ENCODE measurements at regions not wholly inside any gene's neighbourhood (a gene's known extent, or its start where the extent isn't known, plus 50 kb on each side); places are given as distances from the start of the nearest gene placed in this dataset.
A peak's percentile ranks its signal among the peaks of the same experiment; 100 is the strongest.

- H3K4me3 ChIP-seq (ENCODE audit: low read depth, low read length): no peak overlapping the region
- DNase-seq (ENCODE audit: low read depth): no peak
Observed at GRCh38 chr13:107407074-107407473, 808.3 kb downstream of the LIG4 start.

- no peak overlapping the region for H3K4me3 ChIP-seq (ENCODE audit: low read depth, low read length)
Observed at GRCh38 chr13:107395927-107396662, 819.2 kb downstream of the LIG4 start.

DNA sequence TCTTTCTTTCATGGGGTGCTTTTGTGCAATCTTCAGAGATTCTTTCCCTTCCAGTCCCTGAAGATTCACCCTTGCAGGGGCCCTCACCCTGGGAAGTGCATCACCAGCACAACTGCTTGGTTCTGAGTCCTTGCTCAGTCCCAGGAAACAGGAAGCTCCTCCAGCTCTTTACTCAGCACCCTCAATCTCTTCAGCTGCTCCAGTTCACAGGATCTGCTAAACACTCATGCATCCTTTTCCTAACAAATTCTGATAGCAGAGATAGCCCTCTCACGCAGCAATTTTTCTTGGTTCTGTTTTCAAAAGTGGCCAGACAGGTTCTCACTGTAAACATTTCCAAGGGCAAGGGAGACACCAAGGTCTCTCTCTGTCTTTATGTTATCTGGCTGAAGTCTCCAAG is 823.1 kb downstream of the LIG4 start:
- DNase-seq (ENCODE audit: low read depth): no peak
- H3K4me3 ChIP-seq (ENCODE audit: low read depth, low read length): no peak overlapping the region

More at GRCh38 chr13:107395927-107396662, 819.2 kb downstream of the LIG4 start:
- no peak for DNase-seq (ENCODE audit: low read depth)

- H3K4me3 ChIP-seq (ENCODE audit: low read depth, low read length): no peak overlapping the region
- DNase-seq (ENCODE audit: low read depth): no peak
Observed at GRCh38 chr13:107387525-107387924, 819.6 kb upstream of the ARGLU1 start.

DNA sequence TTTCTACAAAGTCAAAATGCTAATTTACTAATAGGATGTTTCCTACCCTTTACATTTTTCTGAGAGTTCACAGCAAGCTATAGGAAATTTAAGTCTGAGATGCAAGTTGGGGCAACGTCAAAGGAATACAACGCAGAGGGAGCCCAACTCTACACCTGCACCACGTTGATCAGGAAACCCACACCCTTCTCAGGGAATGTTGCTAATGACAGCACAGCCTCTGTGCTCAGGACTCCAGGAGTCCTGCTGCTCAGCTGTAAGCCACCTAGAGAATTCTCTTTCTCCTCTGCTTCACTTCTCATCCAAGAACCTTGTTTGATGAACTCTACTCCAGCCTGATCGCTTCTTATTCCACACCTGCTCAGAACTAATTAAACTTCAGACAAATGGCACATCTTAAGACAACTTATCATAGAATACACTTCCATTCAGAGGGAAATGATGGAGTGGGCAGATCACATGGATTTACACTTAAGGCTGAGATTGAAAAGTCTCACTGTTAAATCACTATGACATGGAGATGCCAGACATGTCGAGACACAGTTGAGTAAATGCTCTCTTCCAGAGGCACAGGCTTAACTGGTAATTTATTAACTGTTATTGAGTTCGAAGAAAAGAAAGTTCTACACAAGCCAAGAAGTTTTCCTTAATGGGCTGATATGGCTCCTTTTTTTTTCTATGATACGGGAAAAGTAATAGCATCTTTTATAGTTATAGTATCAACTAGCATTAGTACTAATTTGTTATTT is 811.6 kb upstream of the ARGLU1 start:
- no peak for DNase-seq (ENCODE audit: low read depth)
- H3K4me3 ChIP-seq (ENCODE audit: low read depth, low read length): no peak overlapping the region

DNA sequence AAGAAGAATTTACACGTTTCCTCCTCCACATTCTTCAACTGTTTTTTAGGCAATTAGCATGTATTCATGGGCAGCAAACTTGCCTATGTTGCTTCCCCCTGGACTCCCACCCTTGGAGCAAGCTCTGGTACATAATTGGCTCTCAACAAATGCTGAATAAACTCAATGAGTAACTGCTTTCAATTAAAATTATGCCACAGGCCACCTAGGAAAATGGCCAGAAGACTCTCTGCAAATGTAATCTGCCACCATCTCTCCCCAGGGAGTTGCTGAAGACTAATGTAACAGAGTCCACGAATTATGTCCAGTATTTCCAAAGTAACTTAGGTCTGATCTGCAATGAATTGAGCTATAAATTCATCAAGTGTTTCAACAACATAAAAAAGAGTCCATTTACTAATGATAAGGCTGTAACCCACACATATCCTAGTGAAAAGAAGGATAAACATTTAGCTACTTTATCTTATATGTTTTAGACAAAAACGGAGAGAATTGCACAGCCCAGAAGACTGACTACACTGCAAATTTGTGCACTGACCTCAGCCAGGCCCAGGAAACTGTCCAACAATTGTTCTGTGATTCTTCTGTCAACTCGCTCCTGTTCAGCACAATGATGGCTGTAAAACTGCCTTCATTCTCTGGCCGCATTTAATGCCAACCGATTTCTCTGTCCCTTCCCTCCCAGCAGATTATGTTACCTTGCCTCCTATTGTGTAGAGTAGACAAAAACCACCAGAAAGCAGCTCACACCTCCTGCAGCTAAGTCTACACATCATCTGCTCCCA is 808.6 kb upstream of the ARGLU1 start:
- DNase-seq (ENCODE audit: low read depth): no peak
- H3K4me3 ChIP-seq (ENCODE audit: low read depth, low read length): no peak overlapping the region

GRCh38 chr13:107375701-107376340 is 807.9 kb upstream of the ARGLU1 start:
- DNase-seq (ENCODE audit: low read depth): no peak
- no peak overlapping the region for H3K4me3 ChIP-seq (ENCODE audit: low read depth, low read length)

GRCh38 chr13:107374038-107374437 is 806.1 kb upstream of the ARGLU1 start:
- no peak overlapping the region for H3K4me3 ChIP-seq (ENCODE audit: low read depth, low read length)
- no peak for DNase-seq (ENCODE audit: low read depth)

GRCh38 chr13:107373551-107373950 is 805.6 kb upstream of the ARGLU1 start:
- peak; percentile 34 for DNase-seq (ENCODE audit: low read depth)
- no peak overlapping the region for H3K4me3 ChIP-seq (ENCODE audit: low read depth, low read length)

GRCh38 chr13:107370015-107370785 is 802.3 kb upstream of the ARGLU1 start:
- no peak overlapping the region for H3K4me3 ChIP-seq (ENCODE audit: low read depth, low read length)
- DNase-seq (ENCODE audit: low read depth): no peak

- DNase-seq (ENCODE audit: low read depth): no peak
Observed at GRCh38 chr13:107367258-107367657, 799.3 kb upstream of the ARGLU1 start.

DNA sequence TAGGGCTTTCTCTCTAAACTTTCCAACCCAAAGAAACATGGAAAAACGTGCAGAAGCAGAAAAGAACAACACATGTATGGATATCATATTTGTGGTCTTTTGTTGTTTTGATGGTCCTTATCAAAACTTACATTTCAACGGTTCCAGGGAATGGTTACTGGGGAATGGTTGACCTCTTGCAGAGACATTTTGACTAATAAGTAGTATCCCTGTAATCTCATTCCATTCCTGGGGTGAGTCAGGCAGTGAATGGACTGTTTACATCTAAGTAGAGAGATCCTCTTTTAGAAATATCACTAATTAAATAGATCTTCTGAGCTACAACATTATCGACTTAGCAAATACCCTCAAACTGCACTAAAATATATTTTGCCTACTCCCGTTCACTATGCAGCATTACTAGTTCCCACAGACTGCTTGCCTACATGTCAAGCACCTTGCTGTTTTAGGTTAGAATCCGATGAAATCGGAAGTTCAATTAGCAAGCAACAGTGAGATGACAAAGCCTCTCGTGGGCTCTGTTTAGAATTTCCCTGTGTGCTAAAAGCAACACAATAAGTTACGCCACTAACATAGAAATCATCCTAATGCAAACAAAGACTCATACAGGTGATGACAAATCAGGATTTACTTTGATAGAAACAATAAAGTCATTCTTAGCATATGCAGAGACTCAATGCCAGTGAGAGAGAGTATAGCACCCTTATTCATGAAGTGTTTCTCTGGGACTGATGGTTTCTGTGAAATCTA is 797.7 kb upstream of the ARGLU1 start:
- DNase-seq (ENCODE audit: low read depth): no peak

More at GRCh38 chr13:107367258-107367657, 799.3 kb upstream of the ARGLU1 start:
- no peak overlapping the region for H3K4me3 ChIP-seq (ENCODE audit: low read depth, low read length)

GRCh38 chr13:107364658-107365057 is 796.7 kb upstream of the ARGLU1 start:
- no peak for DNase-seq (ENCODE audit: low read depth)
- H3K4me3 ChIP-seq (ENCODE audit: low read depth, low read length): no peak overlapping the region

More for the DNA sequence above, 797.7 kb upstream of the ARGLU1 start:
- H3K4me3 ChIP-seq (ENCODE audit: low read depth, low read length): no peak overlapping the region

DNA sequence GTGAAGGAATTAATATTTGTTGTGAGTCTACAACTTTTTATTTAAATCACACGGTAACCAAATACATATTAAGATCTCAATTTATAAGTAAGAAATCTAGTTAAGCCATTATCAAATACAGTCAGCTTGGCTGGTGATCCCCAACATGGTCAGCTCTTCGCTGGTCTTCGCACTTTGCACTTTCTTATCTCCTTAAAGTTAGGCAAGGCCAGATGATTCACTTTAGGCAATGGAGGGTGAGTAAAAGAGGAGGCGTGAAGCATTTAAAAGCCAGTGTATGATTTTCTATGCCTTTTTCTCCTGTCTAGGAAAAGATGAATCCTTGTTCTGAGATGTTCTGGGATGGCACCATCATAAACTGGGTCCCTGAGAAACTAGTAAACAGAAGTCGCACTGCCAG is 793.7 kb upstream of the ARGLU1 start:
- H3K4me3 ChIP-seq (ENCODE audit: low read depth, low read length): no peak overlapping the region
- no peak for DNase-seq (ENCODE audit: low read depth)

GRCh38 chr13:107360010-107360409 is 792.1 kb upstream of the ARGLU1 start:
- no peak for DNase-seq (ENCODE audit: low read depth)
- no peak overlapping the region for H3K4me3 ChIP-seq (ENCODE audit: low read depth, low read length)

- DNase-seq (ENCODE audit: low read depth): no peak
- H3K4me3 ChIP-seq (ENCODE audit: low read depth, low read length): no peak overlapping the region
Observed at GRCh38 chr13:107358866-107359265, 790.9 kb upstream of the ARGLU1 start.

DNA sequence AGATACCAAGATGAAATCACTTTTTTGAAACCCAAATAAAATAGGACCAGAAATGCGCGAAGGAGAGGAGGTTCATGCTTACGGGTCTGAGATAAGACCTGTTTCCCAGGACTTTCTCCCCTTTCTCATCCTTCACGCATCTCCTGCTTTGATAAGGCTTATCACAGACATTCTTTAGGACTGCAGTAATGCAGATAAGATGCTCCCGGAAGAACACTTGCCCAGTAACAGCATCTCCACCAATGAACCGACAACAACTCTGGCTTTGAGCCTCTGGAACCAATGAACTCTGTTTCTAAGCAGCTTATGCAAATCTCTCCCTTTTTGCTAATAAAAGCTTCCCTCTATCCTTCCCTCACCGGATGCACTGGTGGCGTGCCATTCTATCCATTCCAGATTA is 783.4 kb upstream of the ARGLU1 start:
- no peak for DNase-seq (ENCODE audit: low read depth)
- H3K4me3 ChIP-seq (ENCODE audit: low read depth, low read length): no peak overlapping the region

GRCh38 chr13:107348925-107349324 is 781.0 kb upstream of the ARGLU1 start:
- no peak overlapping the region for H3K4me3 ChIP-seq (ENCODE audit: low read depth, low read length)
- DNase-seq (ENCODE audit: low read depth): no peak
